ELF-1 (cell line): ENCODE measurements at regions not wholly inside any gene's neighbourhood (a gene's known extent, or its start where the extent isn't known, plus 50 kb on each side); places are given as distances from the start of the nearest gene placed in this dataset.

Experiments
- DNase-seq: peaks from one replicate; pipeline ENCODE4 v3.0.0-alpha.2; 2016; ENCODE audit warnings: low read depth, low spot score

- DNase-seq = no peak
These were observed 50.6 kb upstream of the STEAP4 start for GRCh38 chr7:88357294-88357693.
